ENCODE measurements at regions not wholly inside any gene's neighbourhood (a gene's known extent, or its start where the extent isn't known, plus 50 kb on each side); places are given as distances from the start of the nearest gene placed in this dataset.

DNA sequence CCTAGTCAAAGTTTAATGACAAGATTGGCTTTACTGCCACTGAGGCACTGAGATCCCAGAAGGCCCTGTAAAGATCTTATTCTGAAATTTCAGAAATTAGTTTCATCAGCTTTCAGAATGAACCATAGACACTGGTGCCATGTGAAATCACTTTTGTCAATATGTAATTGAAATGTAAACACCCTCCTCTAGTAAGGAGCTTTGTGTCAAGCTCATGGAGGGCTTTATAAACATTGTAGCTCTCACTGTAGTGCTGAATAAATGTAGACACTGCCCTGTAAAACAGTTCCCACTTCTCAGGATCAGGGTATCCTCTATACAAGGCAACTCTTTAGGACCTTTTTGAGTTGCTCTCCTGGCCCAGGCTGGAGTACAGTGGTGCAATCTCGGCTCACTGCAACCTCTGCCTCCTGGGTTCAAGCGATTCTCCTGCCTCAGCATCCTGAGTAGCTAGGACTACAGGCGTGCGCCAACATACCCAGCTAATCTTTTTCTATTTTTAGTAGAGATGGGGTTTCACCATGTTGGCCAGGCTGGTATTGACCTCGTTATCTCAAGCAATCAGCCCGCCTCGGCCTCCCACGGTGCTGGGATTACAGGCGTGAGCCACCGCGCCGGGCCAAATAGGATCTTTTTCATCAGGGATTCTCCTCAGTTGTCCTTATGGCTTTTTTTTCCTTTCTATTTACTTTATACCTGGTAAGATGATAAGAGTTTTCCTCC is 1823.9 kb upstream of the CDH9 start:
- H3K9ac ChIP-seq (ENCODE audit: low read length), result no peak overlapping the region
- no peak overlapping the region for H3K4me2 ChIP-seq (ENCODE audit: low read length)
- no peaks in the 10 kb centered on the region for H4K20me1 ChIP-seq (ENCODE audit: insufficient read depth, low read length)
- H2AFZ ChIP-seq (ENCODE audit: low read depth, low read length), result no peak overlapping the region
- TF ChIP-seq, protein P1, sequence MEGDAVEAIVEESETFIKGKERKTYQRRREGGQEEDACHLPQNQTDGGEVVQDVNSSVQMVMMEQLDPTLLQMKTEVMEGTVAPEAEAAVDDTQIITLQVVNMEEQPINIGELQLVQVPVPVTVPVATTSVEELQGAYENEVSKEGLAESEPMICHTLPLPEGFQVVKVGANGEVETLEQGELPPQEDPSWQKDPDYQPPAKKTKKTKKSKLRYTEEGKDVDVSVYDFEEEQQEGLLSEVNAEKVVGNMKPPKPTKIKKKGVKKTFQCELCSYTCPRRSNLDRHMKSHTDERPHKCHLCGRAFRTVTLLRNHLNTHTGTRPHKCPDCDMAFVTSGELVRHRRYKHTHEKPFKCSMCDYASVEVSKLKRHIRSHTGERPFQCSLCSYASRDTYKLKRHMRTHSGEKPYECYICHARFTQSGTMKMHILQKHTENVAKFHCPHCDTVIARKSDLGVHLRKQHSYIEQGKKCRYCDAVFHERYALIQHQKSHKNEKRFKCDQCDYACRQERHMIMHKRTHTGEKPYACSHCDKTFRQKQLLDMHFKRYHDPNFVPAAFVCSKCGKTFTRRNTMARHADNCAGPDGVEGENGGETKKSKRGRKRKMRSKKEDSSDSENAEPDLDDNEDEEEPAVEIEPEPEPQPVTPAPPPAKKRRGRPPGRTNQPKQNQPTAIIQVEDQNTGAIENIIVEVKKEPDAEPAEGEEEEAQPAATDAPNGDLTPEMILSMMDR (IDR thresholded peaks at IDR 0.05; ENCODE audit: low read depth, low read length), result no peak
- TF ChIP-seq EZH2phosphoT487 (IDR thresholded peaks at IDR 0.05; ENCODE audit: low read depth), result no peak
- no peaks in the 10 kb centered on the region for H3K27me3 ChIP-seq (ENCODE audit: low read depth, low read length)
- no peaks in the 10 kb centered on the region for H3K36me3 ChIP-seq (replicated peaks; ENCODE audit: low read depth, low read length)
- no peaks in the 10 kb centered on the region for H3K9me3 ChIP-seq (ENCODE audit: insufficient read depth, low read length)
- no peaks in the 10 kb centered on the region for H3K4me1 ChIP-seq (ENCODE audit: low read length)
- no peak overlapping the region for H3K27ac ChIP-seq (ENCODE audit: low read length)
- no peak overlapping the region for H3K4me3 ChIP-seq (ENCODE audit: low read length)
- H3K79me2 ChIP-seq (ENCODE audit: low read length), result no peaks in the 10 kb centered on the region

DNA sequence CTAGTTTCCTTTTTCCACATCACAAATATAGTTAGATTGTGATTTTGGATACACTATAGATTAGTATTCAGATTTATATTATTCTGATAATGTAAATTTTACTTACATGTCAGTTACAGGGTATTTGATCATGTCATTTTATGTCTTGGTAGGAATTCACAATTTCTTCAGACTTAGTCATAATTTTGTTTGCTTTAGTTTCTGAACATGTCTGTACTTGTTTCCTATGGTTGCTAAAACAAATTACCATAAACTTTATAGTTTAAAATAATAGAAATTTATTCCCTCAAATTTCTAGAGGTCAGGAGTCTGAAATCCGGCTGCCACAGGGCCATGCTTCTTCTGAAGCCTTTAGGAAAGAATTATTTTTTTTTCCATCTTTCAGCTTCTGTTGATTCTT is 1817.2 kb upstream of the CDH9 start:
- no peaks in the 10 kb centered on the region for H4K20me1 ChIP-seq (ENCODE audit: insufficient read depth, low read length)
- no peak overlapping the region for H3K4me3 ChIP-seq (ENCODE audit: low read length)
- H3K4me1 ChIP-seq (ENCODE audit: low read length), result no peaks in the 10 kb centered on the region
- no peak for TF ChIP-seq EZH2phosphoT487 (IDR thresholded peaks at IDR 0.05; ENCODE audit: low read depth)
- TF ChIP-seq, protein P1 (IDR thresholded peaks at IDR 0.05; ENCODE audit: low read depth, low read length), result no peak
- no peak overlapping the region for H3K4me2 ChIP-seq (ENCODE audit: low read length)
- no peaks in the 10 kb centered on the region for H3K9me3 ChIP-seq (ENCODE audit: insufficient read depth, low read length)
- no peaks in the 10 kb centered on the region for H3K36me3 ChIP-seq (replicated peaks; ENCODE audit: low read depth, low read length)
- no peak overlapping the region for H2AFZ ChIP-seq (ENCODE audit: low read depth, low read length)
- H3K9ac ChIP-seq (ENCODE audit: low read length), result no peak overlapping the region
- no peaks in the 10 kb centered on the region for H3K79me2 ChIP-seq (ENCODE audit: low read length)
- H3K27me3 ChIP-seq (ENCODE audit: low read depth, low read length), result no peaks in the 10 kb centered on the region
- H3K27ac ChIP-seq (ENCODE audit: low read length), result no peak overlapping the region

DNA sequence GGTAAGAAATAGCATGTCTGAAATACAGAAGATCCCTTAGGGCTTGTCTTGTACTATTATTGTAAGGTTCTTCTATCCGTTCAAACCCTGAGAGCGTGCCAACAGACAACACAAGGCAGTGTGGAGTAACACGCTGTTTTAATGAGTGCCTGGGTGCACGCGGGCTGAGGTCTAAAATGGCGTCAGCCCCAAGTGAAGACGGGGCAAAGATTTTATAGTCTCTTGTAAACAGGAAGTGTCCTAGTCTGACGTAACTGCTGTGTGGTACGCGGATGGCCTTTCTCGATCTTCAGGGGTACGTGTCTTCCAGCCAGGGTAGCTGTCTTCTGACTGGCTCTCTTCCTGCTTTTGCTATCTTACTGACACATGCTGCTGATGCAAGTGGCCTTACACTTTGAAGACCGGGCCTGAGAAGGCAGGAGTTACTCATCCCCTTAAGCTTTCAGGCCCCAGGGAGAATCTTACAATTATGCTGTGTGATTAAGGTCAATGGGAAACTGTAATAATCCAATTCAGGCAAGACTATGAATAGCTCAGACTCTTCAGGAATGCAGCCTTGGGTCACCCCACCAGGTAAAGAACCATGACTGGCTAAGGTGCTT is 1812.0 kb upstream of the CDH9 start:
- Histone ChIP-seq H4K20me1 (ENCODE audit: insufficient read depth, low read length) (no peaks in the 10 kb centered on the region), H3K9me3 (ENCODE audit: insufficient read depth, low read length) (no peaks in the 10 kb centered on the region), H3K9ac (ENCODE audit: low read length) (no peak overlapping the region), H3K4me2 (ENCODE audit: low read length) (no peak overlapping the region), H3K27me3 (ENCODE audit: low read depth, low read length) (no peaks in the 10 kb centered on the region), H2AFZ (ENCODE audit: low read depth, low read length) (no peak overlapping the region), H3K4me3 (ENCODE audit: low read length) (no peak overlapping the region), H3K27ac (ENCODE audit: low read length) (no peak overlapping the region), H3K36me3 (replicated peaks; ENCODE audit: low read depth, low read length) (no peaks in the 10 kb centered on the region), H3K4me1 (ENCODE audit: low read length) (no peaks in the 10 kb centered on the region), H3K79me2 (ENCODE audit: low read length) (no peaks in the 10 kb centered on the region)
- no peak for TF ChIP-seq EZH2phosphoT487 (IDR thresholded peaks at IDR 0.05; ENCODE audit: low read depth)
- TF ChIP-seq, protein P1 (IDR thresholded peaks at IDR 0.05; ENCODE audit: low read depth, low read length), result no peak

DNA sequence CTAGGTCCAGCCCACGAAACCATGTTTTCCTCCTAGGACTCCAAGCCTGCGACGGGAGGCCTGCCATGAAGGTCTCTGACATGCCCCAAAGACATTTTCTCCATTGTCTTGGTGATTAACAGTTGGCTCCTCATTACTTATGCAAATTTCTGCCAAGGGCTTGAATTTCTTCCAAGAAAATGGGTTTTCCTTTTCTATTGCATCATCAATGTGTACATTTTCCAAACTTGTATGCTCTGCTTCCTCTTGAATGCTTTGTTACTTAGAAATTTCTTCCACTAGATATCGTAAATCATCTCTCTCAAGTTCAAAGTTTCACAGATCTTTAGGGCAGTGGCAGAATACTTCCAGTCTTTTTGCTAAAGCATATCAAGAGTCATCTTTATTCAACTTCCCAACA is 1792.7 kb upstream of the CDH9 start:
- Histone ChIP-seq H3K27ac (ENCODE audit: low read length) (no peak overlapping the region), H3K4me1 (ENCODE audit: low read length) (no peaks in the 10 kb centered on the region), H3K4me3 (ENCODE audit: low read length) (no peak overlapping the region), H3K9me3 (ENCODE audit: insufficient read depth, low read length) (no peaks in the 10 kb centered on the region), H2AFZ (ENCODE audit: low read depth, low read length) (no peak overlapping the region), H3K36me3 (replicated peaks; ENCODE audit: low read depth, low read length) (no peaks in the 10 kb centered on the region), H3K79me2 (ENCODE audit: low read length) (no peaks in the 10 kb centered on the region), H3K9ac (ENCODE audit: low read length) (no peak overlapping the region), H3K4me2 (ENCODE audit: low read length) (no peak overlapping the region), H3K27me3 (ENCODE audit: low read depth, low read length) (no peaks in the 10 kb centered on the region), H4K20me1 (ENCODE audit: insufficient read depth, low read length) (no peaks in the 10 kb centered on the region)
- no peak for TF ChIP-seq EZH2phosphoT487 (IDR thresholded peaks at IDR 0.05; ENCODE audit: low read depth)
- TF ChIP-seq, protein P1 (IDR thresholded peaks at IDR 0.05; ENCODE audit: low read depth, low read length), result no peak

Data from OCI-LY3 (cell line).